ENCODE measurements at regions not wholly inside any gene's neighbourhood (a gene's known extent, or its start where the extent isn't known, plus 50 kb on each side); places are given as distances from the start of the nearest gene placed in this dataset.

DNA sequence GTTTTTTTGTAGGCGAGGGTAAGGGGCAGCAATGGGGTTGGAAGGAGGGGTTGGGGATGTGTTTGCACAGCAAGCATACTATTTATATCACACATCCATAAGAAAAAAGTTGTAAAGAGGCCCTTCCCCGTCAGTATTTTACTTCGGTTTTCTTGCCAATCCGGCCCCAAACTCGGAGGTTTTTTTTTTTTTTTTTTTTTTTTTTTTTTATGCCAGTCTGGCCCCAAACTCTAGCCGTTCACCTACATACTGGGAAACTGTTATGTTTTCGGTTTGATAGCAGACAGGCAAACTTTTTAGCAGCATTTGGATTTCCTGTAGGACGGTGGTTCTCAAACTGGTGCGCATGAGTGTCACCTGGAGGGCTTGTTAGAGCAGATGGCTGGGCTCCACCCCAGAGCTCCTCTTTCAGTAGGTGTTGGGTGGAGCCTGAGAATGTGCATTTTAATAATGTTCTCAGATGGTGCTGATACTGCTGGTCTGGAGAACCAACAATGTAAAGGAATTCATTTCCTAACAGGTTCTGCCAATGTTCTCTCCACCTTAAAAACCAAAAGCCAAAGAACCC, 76.5 kb upstream of the ZBED5 start:
- Histone ChIP-seq H2BK120ac (replicated peaks; ENCODE audit: low read depth, low read length) (no peak overlapping the region), H3K4me3 (ENCODE audit: extremely low read depth in 1 of 4, insufficient read depth in 2 of 4, low read depth in 3 of 4, low read length in 4 of 4) (peak overlapping the region; percentile 64 to 86 (median 76); a peak in 7 of 8 replicates), H2AK5ac (ENCODE audit: low read depth, low read length) (no peak overlapping the region), H2BK20ac (ENCODE audit: low read length) (no peak overlapping the region), H3K79me1 (ENCODE audit: low read depth, low read length) (no peaks in the 10 kb centered on the region), H4K91ac (replicated peaks; ENCODE audit: insufficient read length, low read length) (no peak overlapping the region), H2BK15ac (ENCODE audit: low read length) (no peak overlapping the region), H3K4ac (replicated peaks; ENCODE audit: insufficient read length, low read depth, low read length) (no peak overlapping the region), H3K27ac (ENCODE audit: low read depth, low read length) (no peak overlapping the region), H4K20me1 (replicated peaks in 1 of 2; ENCODE audit: control insufficient read depth in 1 of 2, insufficient read depth in 2 of 2, low read length in 2 of 2) (no peaks in the 10 kb centered on the region), H3K27me3 (replicated peaks in 1 of 4; ENCODE audit: control insufficient read depth in 3 of 4, extremely low read depth in 1 of 4, insufficient read depth in 3 of 4, low read length in 3 of 4) (peaks cover 0 to 11% (median 10%) of the 10 kb centered on the region in 4 experiments; a peak in 5 of 7 replicates), H3K56ac (replicated peaks; ENCODE audit: insufficient read length, low read depth, low read length) (no peak overlapping the region), H3K79me2 (ENCODE audit: control insufficient read depth in 1 of 2, insufficient read depth in 2 of 2, low read length in 2 of 2) (no peaks in the 10 kb centered on the region), H2BK12ac (ENCODE audit: low read depth, low read length) (no peak overlapping the region), H3K23me2 (ENCODE audit: low read depth, low read length) (peaks cover 12% of the 10 kb centered on the region), H4K8ac (ENCODE audit: extremely low read depth, insufficient read depth, low read length) (no peak overlapping the region), H3K4me2 (ENCODE audit: insufficient read depth in 1 of 2, low read depth in 2 of 2, low read length in 2 of 2) (peak overlapping the region; percentile 43 to 92), H4K5ac (ENCODE audit: insufficient read length, low read depth, low read length) (no peak overlapping the region), H3K9ac (replicated peaks in 1 of 4; ENCODE audit: extremely low read depth in 1 of 4, low read depth in 3 of 4, low read length in 3 of 4) (peak overlapping the region in 2 of 4 experiments; percentile 54 to 58; a peak in 1 of 7 replicates), H2AFZ (ENCODE audit: low read length) (peak overlapping the region; percentile 99), H3K23ac (ENCODE audit: insufficient read length) (no peak overlapping the region), H2BK5ac (ENCODE audit: low read depth, low read length) (no peak overlapping the region), H3K18ac (ENCODE audit: extremely low read depth, low read length) (no peak overlapping the region; the same call in 1 of the 2 replicates), H3K4me1 (replicated peaks in 1 of 4; ENCODE audit: control insufficient read depth in 3 of 4, insufficient read depth in 4 of 4, low read length in 3 of 4) (peaks cover 3 to 14% (median 5%) of the 10 kb centered on the region in 4 experiments; a peak in 4 of 7 replicates), H3K14ac (ENCODE audit: insufficient read length) (no peak overlapping the region), H3K36me3 (ENCODE audit: control insufficient read depth in 2 of 4, insufficient read depth in 4 of 4, low read length in 3 of 4) (no peaks in the 10 kb centered on the region), H3K9me3 (ENCODE audit: insufficient read depth in 2 of 2, low read depth in 1 of 2, low read length in 1 of 2) (no peaks in the 10 kb centered on the region; a peak in 1 of 4 replicates)
- no peak for TF ChIP-seq BACH1 (IDR thresholded peaks at IDR 0.05; ENCODE audit: low read length)
- 0 out of 2 replicates have a peak, but pooled peaks have one; percentile 2 for TF ChIP-seq RFX5 (IDR thresholded peaks at IDR 0.05; ENCODE audit: borderline replicate concordance, low read depth, low read length)
- POLR2A ChIA-PET (ENCODE audit: partially characterized antibody), result interaction anchor here (0.8 to 2.4 kb wide), 9 partner anchors 23 to 154 kb away, joined by 3 to 18 read pairs (median 4); partner anchors contain the start of genes EIF4G2 and ZBED5
- FAIRE-seq, result no peak
- WGBS, 2 experiments (ENCODE audit: extremely low coverage in 1 of 2, insufficient coverage in 1 of 2, insufficient read length in 1 of 2, insufficient replicate concordance in 2 of 2, low coverage in 1 of 2, low lambda C conversion rate in 2 of 2, missing lambda C conversion rate in 1 of 2), result 7% methylated on average over 9 of the region's 9 CpGs; no CpG with 5 or more reads in 1 of the 2 experiments
- no peak for DNase-seq (ENCODE audit: low read depth in 1 of 2, low spot score in 2 of 2)
- CTCF ChIA-PET (ENCODE audit: partially characterized antibody), result interaction anchor here (0.5 to 3.0 kb wide), 51 partner anchors 9 to 1291 kb away, joined by 3 to 82 read pairs (median 4); partner anchors contain the start of gene EIF4G2

All from H1 (cell line).